ENCODE measurements at regions not wholly inside any gene's neighbourhood (a gene's known extent, or its start where the extent isn't known, plus 50 kb on each side); places are given as distances from the start of the nearest gene placed in this dataset.

DNA sequence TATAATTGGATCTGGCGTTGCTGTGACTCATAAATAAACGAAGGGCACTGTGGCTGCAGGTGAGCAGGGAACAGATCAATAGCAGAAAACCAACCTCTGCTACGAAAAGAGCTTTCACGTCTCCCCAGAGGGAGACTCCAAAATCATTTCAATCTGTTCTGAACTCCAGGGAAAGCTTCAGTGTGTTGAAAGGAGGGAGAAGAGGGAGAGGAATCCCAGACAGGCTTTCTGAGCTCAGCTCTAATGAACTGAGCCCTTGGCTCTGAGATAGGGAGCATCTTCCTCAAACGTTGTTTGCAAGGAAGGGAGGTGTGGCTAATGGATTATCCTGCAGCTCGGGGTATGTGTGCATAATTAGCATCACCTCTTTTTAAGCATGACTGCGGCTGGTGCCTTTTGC lies 288.0 kb upstream of the IRX4 start:
- no peak for DNase-seq (ENCODE audit: low spot score)

DNA sequence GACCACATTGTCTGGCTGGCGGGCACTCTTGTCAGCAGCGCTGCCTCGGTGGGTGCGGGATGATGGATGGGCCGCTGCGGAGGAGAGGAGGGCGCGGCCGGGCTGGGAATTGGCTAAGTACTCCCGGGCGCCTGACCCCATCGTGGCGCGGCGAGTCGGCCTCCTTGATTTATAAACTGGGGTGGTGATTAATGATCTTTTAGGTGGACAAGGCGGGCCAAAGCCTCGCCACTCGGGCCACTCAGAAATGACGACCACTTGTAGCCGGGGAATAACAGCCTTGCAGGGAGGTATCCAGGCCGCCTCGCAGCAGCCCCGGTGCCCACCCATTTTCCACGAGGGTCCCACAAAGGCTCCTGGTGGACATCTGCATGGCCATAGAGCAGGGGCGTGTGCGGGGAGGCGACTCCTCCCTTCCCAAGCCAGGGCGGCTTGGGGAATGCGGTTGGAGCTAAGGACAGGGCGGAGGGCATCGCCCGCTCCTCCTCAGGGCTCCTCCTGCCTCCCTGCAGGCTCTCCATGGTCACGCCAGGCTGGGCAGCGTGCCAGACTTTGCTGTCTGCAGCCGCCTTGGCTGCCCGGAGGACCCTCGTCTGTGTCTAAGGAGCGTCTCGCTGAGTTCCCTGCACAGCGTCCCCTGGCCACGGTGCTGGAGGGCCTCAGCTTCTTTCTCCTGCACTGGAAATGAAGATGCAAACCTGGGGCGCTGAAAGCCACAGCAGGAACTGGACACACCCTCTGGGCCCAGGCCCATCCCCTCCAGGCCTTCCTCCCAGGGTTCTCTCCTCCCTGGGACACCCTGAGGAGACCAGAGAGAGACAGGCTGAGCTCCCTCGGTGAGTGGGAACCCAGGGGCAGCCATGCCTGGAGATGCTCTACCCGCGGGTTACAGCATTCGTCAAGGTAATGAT lies 287.4 kb upstream of the IRX4 start:
- no peak for DNase-seq (ENCODE audit: low spot score)

DNA sequence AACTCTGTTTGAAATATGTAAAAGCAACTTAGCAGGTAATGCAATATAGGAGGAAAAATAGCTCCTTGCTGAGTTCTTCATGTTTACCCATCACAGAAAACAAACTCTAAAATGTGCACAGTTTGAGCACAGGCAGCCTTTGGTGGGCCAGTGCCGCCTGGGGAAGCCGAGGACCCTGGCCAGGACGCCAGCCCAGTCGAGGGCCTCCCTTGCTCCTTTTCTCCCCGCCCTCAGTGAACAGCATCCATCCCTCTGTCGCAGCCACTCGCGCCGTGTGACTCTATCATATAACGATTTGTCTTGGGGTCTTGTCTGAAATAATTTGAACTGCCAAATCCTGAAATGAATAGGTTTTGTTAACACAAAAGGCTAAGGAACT lies 286.7 kb upstream of the IRX4 start:
- DNase-seq (ENCODE audit: low spot score), result no peak

DNA sequence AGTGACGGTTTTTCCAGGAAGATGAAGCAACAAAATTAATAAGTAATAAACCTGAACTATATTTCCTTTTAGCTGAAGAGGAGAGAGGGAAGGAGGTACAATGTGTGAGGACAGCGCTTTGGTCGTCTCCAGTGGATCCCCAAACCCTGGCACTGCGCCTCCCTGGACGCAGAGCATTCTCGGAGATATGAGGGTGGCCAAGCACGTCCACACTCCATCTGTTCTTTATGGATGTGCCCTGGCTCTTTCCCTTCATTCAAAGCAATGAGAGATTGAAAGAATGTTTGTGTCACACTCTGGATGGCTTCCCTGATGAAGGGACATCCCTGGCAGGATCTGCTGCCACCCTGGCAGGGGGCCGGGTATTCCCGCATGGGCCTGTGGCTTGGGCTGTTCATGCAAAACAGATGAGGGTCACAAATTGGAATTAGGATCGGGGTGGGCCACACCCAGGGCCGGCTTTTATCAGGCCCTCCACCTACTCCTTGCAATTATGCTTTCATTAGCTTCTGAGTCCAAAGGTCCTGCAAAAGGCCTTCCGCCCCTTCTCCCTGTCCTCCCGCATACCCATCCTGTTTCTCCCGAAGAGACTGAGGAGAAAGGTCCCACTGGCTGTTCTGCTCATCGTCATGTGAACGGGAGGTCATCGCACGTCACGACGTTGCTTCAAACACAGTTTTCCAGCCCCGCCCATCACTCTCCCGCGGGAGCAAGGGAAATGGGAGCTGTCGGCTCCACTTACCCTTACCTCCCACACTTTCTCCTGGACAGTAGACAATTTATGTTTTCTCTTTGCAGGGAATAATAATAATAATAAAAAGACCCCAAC lies 286.1 kb upstream of the IRX4 start:
- DNase-seq (ENCODE audit: low spot score), result no peak

DNA sequence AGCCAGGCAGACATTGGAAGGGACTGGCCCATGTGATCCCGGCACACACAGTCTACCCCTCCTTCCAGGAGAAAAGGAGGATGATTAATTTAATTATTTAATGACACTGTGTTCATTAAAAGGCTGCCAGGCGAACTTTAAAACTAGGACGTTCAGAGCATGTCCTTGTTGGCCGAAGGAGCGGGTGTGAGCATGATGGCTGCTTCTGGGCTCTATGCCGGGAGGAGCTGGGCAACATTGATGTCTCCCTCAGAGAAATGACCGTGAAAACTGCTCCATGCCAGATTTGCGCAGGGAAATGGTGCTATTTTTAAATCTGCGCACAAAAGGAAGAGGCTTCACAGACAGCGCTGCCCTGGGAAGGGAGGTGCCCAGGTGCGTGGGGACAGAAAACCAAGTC lies 284.9 kb upstream of the IRX4 start:
- no peak for DNase-seq (ENCODE audit: low spot score)

DNA sequence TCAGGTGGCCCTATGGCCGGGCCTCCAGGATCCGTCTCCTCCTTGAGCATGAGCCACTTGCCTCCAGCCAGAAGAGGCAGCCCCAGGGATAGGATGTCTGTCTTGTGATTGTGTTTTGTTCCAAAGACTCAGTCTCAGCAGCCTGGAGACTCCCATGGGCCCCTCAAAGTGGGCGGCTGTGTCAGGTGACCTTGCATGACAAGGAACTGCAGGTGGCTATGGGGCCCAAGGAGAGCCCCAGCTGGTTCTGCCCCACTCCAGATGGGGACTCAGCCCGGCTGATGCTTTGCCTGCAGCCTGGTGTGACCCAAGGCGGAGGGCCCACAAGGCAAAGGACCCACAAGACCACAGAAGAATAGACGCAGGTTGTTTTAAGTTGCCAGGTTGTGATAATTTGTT lies 284.3 kb upstream of the IRX4 start:
- no peak for DNase-seq (ENCODE audit: low spot score)

DNA sequence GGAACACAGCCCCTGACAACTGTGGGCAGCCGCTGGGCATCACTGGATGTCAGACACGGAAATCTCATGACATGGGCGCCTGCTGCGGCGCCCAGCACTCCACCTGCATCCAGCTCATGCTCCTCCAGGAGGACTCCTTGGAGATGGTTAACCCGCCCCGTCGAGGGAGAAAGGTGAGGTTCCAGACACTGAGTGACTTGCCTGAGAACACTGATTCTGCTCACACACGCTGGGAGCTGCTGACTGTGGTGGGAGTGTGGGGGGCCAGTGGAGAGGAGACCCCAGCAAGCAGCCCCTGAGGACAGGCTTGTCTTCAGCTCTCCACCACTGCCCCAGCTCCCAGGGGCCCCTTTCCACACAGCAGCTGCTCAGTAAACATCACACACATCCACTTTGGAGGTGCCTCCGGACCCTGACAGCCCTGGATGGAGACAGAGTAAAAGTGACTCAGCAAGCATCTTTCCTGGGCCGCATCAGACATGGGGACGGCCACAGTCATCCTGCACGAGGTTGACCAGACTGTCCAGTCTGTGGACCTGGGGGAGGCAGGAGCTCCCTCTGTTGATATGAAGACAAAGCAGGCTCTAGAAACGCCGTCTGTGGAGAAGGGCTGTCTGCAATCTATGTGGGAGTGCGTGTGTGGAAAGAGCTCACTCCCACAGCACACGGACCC lies 283.7 kb upstream of the IRX4 start:
- no peak for DNase-seq (ENCODE audit: low spot score)

DNA sequence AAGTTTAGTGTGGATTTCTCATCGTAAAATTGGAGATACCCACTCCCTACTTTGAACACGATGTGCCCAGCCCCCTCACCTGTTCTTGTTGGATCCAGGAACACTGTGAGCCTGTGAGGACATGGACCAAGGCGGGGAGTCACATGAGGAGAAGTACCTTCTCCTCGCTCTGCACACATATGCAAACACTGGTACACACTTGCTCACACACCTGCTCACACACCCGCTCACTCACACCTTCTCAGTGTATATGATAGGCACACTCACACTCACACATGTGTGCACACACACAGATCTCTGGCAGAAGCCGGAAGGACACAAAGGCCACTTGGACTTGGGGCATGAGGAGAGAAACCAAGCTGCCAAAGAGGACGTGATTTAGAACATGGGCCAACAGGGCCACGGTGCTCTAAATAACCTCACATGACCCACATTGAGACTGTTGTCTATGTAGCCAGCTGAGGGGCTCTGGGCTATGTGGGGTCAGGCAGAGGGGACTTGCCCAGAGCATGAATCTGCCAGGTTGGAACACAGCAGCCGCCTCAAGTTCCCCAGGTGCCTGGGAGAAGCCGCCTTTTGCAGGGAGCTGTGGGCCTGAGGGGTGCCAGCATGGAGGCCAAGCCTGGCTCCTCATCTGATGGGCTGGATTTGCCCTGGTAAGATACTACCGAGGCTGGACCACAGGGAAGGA lies 283.0 kb upstream of the IRX4 start:
- DNase-seq (ENCODE audit: low spot score), result no peak

DNA sequence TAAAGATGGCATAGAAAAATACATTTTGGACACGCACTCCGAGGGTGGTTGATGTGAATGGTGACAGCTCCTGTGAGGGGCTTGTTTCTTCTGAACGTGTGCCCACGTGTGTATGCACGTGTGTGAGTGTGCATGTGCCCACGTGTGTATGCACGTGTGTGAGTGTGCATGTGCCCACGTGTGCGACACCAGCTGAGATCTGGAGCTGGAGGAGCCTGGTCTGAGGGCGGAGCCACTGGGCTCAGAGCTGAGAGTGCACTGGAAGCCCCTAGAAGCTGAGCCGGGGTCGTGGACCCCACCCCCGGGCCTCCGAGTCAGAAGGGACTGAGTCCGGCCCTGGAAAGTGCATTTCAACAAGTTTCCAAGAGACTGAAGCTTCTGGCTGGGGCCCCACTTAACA lies 282.5 kb upstream of the IRX4 start:
- no peak for DNase-seq (ENCODE audit: low spot score)

DNA sequence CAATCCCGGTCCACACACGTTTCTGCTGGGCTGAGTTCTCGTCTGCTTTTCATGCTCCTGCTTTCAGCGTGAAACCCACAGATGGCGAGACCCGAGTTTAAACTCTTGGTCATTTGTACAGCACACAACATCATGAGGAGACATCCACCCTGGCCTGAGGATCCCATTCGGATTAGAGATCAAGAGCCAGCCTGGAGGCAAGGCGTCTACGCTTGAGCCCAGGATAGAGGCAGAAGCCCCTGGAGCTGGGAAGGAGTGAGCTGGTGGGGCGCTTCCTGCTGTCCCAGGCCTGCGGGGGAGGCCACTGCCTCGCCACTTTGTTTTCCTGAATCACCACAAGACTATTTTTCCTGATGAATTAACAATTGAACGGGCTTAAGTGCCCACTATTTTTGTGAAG lies 281.9 kb upstream of the IRX4 start:
- no peak for DNase-seq (ENCODE audit: low spot score)

DNA sequence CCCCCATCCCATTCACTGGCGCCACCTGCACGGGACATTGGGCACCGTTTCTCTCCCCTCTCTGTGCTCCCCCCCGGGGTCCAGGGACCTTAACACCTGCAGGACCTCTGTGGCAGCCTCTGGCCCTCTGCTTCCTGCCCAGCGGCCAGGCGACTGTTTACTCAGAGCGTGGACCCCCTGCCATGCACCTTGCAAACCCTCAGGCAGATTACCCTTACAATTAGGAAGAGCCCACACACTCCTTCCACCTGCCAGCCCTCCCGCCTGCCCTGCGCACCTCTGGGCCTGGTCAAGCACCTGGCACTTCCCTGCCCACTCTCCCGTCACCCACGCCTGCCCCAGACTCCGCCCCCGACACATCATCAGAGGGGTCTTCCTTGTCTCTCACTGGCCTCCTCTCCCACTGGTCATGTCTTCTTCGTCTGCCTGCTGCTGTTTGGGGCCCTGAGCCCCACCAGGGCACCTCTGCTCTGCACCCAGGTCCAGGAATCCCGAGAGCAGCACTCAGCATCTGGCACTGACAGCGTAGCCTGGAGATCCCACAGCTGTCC lies 281.3 kb upstream of the IRX4 start:
- no peak for DNase-seq (ENCODE audit: low spot score)

DNA sequence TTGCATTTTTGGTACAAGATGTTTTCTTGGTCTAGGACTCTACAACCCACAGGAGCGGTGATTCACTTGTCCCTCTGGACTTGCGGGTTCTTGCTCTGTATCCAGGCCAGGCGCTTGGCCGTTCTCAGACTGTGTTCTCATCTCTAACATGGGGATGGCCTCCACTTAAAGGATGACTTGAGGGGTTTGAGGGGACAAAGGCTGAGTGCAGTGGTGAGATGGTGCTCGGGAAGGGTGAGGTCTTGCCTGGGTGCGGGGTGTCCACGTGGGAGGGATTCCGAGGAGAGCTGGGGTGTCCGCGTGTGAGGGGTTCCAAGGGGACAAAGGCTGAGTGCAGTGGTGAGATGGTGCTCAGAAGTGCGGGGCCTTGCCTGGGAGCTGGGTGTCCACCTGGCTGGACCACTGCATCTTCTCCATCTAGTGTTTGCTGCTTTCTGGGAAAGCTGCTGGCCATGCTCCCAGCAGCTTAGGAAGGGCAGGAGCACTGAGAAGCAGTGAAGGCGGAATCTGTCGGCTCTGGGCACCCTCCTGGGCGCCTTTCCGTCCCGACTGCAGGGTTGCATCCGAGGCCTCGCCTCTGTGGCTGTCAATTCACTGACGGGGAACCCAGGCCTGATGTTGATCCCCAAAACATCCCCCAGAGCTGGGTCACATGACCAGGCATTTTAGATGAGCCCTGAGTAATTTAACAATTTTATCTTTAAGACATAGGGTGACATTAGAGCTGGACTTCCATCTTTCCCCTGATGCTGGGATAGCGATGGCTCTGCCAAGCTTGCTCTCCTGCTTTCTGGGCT lies 280.5 kb upstream of the IRX4 start:
- no peak for DNase-seq (ENCODE audit: low spot score)

DNA sequence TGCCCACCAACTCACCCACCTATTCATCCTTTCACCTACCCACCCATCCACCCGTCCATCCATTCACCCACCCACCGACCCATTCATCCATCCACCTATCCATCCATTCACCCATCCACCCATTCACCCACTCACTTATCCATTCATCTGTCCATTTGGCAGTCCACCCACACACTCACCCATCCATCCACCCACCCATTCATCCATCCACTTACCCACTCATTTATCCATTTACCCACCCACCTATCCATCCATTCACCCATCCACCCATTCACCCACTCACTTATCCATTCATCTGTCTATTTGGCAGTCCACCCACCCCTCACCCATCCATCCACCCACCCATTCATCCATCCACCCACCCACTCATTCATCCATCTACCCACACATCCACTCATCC lies 278.1 kb upstream of the IRX4 start:
- DNase-seq (ENCODE audit: low spot score), result no peak

DNA sequence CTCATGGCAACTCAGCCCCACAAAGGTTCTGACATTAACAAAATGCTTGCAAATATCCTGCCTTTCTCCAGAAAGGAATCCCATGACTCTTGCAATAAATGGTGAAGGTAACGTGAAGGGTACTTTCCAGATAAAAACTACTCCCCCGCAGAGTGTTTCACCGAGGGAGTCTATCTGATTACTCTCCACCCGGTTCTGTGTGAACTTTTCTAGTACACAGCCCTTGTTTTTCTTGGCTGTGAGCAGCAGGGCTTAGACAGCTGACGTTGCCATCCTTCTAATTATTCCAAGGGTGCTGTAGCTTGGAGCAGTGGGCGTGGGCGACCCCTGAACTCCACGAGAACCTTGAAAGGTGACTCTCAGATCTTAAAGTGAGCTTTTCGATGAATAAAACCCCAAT lies 276.0 kb upstream of the IRX4 start:
- DNase-seq (ENCODE audit: low spot score), result no peak

DNA sequence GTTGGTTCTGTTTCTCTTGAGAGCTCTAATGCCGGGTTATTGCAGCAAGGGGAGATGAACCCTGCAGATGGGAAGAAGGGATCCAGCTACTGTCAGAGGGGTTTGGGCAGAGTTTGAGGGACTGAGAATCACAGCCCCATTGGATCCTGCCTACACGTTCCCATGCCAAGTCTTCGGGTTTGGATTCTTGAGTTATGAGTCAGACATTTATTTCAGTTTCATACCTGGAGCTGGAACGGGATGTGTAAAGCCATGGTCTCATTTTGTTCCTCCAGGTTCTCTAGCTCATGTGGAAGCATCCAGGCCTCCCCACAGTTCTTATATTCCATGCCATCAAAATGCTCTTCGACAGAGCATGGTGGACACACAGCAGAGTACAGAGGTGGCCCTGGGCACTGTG lies 275.4 kb upstream of the IRX4 start:
- no peak for DNase-seq (ENCODE audit: low spot score)

DNA sequence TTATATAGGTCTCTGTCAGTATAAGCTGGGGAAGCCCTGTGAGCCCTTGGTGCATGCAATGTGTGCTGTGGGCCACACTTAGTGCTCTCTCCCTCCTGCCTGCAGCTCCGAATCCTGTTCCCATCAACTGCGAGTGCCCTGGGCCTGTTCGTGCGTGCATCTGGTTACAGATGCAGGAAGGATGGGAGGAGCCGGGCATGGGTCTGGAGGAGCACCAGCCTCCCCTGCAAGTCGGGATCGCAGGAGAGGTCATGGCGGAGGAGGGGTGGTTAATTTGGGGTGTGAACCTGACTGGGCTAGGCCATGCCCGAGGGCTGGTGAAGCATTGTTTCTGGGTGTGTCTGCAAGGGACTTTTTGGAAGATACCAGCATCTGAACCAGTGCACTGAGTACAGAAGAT lies 274.6 kb upstream of the IRX4 start:
- DNase-seq (ENCODE audit: low spot score), result no peak

DNA sequence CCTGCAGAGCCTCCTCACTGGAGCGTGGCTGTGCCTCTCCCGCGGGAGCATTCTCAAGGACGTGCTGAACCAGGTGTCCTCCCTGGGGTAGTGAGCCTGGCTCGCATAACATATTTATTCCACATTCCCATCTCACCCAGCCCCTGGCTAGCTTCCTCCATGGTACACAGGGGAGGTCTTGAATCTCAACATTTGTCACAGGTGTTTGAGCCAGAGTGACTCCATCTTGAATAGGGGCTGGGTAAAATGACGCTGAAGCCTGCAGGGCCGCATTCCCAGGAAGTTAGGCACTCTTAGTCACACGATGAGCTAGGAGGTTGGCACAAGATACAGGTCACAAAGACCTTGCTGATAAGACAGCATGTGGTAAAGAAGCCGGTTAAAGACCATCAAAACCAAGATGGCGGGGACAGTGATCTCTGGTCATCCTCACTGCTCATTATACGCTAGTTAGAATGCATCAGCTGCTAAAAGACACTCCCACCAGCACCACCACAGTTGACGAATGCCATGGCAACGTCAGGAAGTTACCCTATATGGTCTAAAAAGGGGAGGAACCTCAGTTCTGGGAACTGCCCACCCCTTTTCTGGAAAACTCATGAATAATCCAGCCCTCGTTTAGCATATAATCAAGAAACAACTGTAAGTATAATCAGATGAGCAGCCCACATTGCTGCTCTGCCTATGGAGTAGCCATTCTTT lies 273.8 kb upstream of the IRX4 start:
- DNase-seq (ENCODE audit: low spot score), result no peak

DNA sequence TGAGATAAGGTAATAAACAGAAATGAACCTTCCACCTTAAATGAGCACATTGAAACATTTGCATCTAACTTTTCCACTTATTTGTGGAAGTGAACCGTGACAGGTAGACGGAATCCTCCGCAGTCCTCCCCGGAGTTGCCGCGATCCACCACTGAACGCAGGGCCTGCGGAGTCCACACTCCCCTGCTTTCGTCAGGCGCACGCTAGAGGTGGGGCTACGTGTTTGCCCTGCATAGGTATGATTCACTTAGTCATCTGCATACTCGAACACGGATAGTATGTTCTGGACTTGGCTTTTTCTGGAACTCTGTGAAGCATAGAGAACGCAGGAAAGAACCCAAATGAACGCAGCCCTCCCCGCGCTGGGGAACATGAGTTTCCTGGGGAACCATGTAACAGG lies 272.8 kb upstream of the IRX4 start:
- DNase-seq (ENCODE audit: low spot score), result no peak

DNA sequence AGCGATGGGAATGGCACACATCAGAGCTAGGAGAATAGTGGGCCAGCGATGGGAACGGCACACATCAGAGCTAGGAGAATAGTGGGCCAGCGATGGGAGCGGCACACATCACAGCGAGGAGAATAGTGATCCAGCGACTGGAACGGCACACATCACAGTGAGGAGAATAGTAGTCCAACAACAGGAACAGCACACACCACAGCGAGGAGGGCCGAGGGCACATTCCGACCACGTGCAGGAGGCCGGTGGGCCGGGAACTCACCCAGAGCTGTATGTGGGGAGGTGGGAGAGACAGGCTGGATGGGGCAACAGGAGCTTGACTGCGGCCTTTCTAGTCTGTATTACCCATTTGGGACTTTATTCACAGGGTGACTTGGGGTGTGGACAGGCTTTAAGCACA lies 271.1 kb upstream of the IRX4 start:
- no peak for DNase-seq (ENCODE audit: low spot score)

DNA sequence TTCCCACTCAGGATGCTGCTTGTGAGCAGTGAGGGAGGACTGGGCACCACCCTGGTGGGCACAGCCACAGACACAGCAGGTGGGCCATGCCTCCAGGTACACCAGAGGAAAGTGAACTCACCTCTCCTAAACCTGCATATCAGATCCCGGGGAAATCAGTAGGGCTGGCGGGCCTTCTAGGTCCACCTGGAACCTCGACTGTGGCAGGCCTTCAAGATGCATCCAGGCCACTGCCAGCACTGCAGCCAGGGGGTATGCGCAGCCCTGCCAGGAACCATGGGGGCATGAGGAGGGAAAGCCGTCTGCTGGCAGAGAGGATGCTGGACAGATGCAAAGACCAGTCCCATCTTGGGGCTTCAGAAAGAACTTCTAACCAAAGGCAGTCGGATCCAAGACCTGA lies 270.6 kb upstream of the IRX4 start:
- no peak for DNase-seq (ENCODE audit: low spot score)

Measured in pons (tissue), 1 donor.